ENCODE measurements at regions not wholly inside any gene's neighbourhood (a gene's known extent, or its start where the extent isn't known, plus 50 kb on each side); places are given as distances from the start of the nearest gene placed in this dataset.

DNA sequence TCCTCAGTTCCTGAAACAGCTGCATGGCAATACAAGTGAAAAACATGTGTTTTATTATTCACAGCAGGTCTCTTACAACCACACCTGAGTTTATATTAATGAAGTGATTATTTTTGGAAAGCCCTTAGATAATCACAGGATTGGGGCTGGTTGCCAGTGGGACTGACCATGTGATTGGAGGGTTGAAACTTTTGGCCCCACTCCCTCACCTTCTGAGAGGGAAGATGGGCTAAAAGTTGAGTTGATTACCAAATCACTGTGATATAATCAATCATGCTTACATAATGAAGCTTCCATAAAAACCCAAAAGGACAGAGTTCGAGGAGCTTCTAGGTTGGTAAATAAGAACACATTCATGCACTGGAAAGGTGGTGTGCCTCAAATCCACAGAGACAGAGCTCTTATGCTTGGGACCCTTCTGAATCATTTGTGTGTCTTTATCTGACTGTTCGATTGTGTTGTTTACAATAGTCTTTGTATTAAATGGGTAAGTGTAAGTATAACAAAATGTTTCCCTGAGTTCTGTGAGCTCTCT, 393.9 kb downstream of the RPS24 start:
- TF ChIP-seq, protein P1, sequence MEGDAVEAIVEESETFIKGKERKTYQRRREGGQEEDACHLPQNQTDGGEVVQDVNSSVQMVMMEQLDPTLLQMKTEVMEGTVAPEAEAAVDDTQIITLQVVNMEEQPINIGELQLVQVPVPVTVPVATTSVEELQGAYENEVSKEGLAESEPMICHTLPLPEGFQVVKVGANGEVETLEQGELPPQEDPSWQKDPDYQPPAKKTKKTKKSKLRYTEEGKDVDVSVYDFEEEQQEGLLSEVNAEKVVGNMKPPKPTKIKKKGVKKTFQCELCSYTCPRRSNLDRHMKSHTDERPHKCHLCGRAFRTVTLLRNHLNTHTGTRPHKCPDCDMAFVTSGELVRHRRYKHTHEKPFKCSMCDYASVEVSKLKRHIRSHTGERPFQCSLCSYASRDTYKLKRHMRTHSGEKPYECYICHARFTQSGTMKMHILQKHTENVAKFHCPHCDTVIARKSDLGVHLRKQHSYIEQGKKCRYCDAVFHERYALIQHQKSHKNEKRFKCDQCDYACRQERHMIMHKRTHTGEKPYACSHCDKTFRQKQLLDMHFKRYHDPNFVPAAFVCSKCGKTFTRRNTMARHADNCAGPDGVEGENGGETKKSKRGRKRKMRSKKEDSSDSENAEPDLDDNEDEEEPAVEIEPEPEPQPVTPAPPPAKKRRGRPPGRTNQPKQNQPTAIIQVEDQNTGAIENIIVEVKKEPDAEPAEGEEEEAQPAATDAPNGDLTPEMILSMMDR (IDR thresholded peaks at IDR 0.05), result no peak
- TF ChIP-seq EZH2 (IDR thresholded peaks at IDR 0.05; ENCODE audit: borderline replicate concordance, insufficient read depth, low read depth, low read length, poor library complexity, severe bottlenecking), result no peak
